Amniotic stem cell (primary cell): ENCODE measurements at regions not wholly inside any gene's neighbourhood (a gene's known extent, or its start where the extent isn't known, plus 50 kb on each side); places are given as distances from the start of the nearest gene placed in this dataset.
"Not testable (repeated sequence)": the region's sequence is repeated elsewhere in the genome, so short reads cannot be mapped to it uniquely, and the experiment has no call there.

Experiments used
- DNase-seq: peaks from one replicate; lab custom pipeline; 2025; lab: John Stamatoyannopoulos, UW

- DNase-seq, result no peak
These were observed 191.7 kb upstream of the NFIA start for GRCh38 chr1:60890664-60891063.

DNA sequence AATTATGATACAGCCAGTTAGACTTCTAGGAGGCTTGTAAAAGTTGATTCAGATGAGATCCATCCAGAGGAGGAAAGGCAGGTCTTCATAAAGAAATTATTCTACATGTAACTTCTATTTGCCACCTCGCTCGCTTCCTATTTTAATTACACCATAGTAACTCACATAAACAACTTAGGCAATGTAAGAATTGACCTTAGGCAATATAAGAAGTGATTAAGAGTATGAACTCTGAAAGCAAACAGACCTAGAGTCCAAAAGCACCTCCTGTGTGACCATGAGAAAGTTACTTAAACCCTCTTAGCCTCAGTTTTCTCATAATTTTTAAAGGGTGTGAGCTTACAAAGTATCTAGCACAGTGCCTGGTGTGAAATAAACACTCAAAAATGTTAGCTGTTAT lies 192.7 kb upstream of the NFIA start:
- no peak for DNase-seq

- DNase-seq, result no peak
These were observed 194.2 kb upstream of the NFIA start for GRCh38 chr1:60888126-60888525.

- no peak for DNase-seq
These were observed 195.5 kb upstream of the NFIA start for GRCh38 chr1:60886793-60887331.

DNA sequence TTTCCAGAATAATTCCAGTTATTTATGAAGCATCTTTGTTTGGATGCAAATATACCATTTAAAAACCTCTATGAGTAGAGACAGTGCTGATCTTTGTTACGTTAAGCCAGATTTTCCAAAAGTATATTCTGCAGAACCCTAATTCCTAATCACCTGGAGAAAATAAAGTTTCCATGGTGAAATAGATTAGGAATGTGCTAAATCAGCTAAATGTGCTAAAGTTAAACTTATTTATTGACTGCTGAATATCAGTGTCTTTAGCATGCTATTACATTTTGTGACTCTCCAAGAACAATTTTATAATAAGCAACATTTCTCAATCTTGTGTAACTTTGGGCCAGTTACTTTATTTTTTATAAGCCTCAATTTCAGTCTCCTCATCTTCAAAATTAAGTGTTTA lies 196.3 kb upstream of the NFIA start:
- DNase-seq, result no peak

DNA sequence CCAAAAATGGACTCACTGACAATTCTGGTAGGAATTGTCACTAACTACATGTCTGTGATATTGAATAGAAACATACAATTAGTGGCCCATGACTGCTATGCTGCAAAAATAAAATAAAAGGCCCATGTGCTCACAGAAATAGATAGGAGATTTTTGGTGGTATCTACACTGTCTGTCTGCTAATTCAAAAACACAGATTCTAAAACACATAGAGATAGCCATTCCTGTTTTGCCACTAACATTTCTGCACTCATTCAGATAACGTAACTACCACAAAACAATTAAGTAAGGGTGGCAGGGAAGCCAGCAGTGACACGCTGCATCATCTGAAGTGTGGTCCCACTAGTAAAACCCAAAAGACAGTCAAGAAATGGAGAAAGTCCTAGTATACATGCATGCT lies 202.2 kb upstream of the NFIA start:
- no peak for DNase-seq

DNA sequence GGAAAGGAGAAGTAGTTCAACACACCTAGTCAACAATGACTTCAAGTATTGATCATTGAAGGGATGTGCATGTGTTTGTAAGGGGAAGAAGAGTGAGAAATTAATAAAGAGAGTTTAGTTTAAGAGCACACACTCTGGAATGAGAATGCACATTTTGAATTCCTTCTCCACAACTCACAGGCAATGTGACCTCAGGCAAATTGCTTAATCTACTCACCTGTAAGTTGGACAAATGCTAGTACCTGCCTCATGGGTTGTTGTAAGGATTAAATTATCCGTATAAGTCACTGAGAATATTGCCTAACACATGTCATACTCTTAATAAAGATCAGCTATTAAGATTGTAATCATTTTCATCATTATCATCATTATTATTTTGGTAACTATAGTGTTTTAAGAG lies 204.0 kb upstream of the NFIA start:
- DNase-seq, result no peak

- DNase-seq, result no peak
These were observed 205.0 kb upstream of the NFIA start for GRCh38 chr1:60877376-60877775.

GRCh38 chr1:60876952-60877351 lies 205.4 kb upstream of the NFIA start:
- no peak for DNase-seq

- DNase-seq, result no peak
These were observed 207.2 kb upstream of the NFIA start for GRCh38 chr1:60875138-60875537.

DNA sequence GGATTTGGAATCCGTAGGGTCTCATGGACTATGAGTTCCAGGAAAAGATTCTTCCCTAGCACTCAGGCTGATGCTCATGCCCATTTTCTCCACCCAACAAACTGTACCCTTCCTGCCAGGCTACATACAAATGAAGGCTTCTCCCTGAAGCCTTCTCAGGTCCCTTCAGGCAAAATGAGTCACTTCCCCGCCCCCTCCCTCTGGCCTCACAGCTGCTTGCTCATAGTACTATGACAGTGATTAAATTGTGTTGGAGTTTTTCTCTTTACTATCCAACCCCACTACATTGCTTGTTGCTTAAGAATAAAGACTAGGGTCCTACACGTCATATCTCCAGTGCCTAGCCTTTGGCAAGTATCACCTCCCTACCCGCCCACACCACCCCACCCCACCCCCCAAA lies 207.6 kb upstream of the NFIA start:
- DNase-seq, result peak; percentile 15

DNA sequence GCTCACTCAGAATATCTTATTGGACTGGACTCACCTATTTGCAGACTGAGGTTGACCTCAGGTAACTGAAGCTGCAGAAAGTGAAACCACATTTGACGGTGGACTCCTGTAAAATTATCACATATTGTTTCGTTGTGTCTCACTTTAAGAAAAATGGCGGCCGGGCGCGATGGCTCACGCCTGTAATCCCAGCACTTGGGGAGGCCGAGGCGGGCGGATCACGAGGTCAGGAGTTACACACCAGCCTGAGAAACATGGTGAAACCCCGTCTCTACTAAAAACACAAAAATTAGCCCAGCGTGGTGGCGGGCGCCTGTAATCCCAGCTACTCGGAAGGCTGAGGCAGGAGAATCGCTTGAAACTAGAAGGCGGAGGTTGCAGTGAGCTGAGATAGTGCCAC lies 209.0 kb upstream of the NFIA start:
- not testable (repeated sequence) for DNase-seq

- no peak for DNase-seq
These were observed 209.8 kb upstream of the NFIA start for GRCh38 chr1:60872426-60873054.

DNA sequence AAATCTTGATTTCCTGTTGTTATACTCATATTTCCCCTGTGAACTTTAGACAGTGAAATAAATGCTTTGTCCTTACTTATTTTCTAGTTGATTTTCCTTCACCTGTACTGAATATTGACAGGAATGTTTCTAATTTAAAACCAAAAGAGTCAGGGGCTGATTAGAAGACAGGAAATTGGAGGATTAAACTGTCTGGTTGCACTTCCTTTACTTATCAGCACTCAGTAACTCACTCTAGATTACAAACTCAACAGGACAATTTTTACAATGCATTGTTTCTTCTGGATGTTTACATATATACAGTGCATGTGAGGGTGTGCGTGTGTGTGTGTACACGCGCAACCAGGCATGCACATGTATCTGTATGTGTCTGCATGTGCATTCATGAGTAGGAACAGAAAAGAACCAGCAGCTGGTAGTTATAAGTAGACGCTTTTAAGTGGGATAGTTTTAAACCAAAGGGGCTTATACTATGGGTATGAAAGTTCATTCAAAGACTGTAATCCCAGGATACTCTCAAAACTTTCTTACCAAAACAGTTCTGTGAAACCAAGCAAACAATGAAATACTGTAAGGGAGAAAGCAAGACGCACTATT lies 212.0 kb upstream of the NFIA start:
- DNase-seq, result no peak

GRCh38 chr1:60868901-60869663 lies 213.3 kb upstream of the NFIA start:
- DNase-seq, result no peak

- DNase-seq, result no peak
These were observed 214.6 kb upstream of the NFIA start for GRCh38 chr1:60867782-60868181.

GRCh38 chr1:60866917-60867531 lies 215.3 kb upstream of the NFIA start:
- no peak for DNase-seq

GRCh38 chr1:60866226-60866900 lies 216.0 kb upstream of the NFIA start:
- DNase-seq, result no peak

- DNase-seq, result no peak
These were observed 217.2 kb upstream of the NFIA start for GRCh38 chr1:60865166-60865565.

- no peak for DNase-seq
These were observed 217.6 kb upstream of the NFIA start for GRCh38 chr1:60864722-60865121.

DNA sequence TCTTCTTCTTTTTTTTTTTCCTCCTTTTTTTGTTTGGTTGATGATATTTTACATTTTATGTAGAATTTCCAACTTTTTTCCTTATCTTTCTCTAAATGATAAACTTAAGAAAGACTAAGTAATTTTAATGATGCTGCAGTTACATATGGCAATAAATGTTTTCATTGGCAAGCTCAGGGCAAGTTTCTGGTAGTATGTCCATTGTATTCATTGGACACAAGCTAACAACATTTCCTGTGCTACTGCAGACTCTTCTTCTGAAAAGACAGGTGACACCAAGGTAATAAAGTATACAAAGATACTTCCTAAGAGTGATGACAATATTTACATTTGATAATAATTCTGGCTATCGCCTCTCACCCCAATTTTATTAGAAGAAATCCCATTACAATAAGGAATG lies 219.2 kb upstream of the NFIA start:
- DNase-seq, result no peak

- no peak for DNase-seq
These were observed 220.3 kb upstream of the NFIA start for GRCh38 chr1:60861961-60862567.
